GM21423 (cell line): ENCODE measurements at regions not wholly inside any gene's neighbourhood (a gene's known extent, or its start where the extent isn't known, plus 50 kb on each side); places are given as distances from the start of the nearest gene placed in this dataset.

Source experiments
- ATAC-seq: cut with Tn5 transposase; IDR thresholded peaks from one replicate; pipeline ENCODE4 v1.9.1; 2021; ENCODE audit warnings: mild to moderate bottlenecking, moderate library complexity; ENCODE audit not compliant: unreplicated experiment

DNA sequence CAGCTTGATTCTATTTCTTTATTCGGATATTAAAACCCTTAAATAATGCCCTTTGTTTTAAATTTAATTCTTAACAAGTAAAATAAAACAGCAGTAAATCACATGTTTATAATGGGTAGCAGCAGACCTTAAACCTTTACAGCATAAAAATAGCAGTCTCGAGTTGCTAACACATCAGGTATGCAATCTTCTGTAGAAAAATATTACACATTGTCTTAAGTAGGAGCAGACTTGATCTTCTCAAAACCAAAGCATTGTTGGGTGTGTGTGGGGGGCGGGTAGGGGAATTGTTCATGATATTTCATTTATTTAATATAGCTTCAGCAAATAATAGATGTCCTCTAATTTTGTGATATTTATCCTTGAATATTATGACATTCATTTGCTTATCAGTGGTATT is 331.4 kb downstream of the PCDH7 start:
- no peak for ATAC-seq

DNA sequence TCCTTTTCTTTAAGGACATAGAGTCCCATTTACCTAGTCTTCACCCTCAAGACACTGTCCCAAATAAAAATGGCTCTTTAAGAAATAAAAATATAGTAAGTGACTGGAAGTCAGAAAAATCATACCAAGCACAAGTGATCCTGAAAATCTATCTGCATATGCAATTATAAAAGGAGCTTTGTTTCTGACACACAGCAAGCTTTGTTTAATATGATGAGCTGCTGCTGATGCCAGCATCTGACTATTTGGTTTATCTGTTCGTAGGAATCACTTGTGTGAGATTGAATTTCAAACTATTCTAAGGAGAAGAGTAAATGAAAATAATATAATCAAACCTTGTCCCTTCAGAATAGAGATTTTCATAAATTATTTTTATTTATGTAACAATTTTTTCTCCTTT is 332.4 kb downstream of the PCDH7 start:
- ATAC-seq: no peak

DNA sequence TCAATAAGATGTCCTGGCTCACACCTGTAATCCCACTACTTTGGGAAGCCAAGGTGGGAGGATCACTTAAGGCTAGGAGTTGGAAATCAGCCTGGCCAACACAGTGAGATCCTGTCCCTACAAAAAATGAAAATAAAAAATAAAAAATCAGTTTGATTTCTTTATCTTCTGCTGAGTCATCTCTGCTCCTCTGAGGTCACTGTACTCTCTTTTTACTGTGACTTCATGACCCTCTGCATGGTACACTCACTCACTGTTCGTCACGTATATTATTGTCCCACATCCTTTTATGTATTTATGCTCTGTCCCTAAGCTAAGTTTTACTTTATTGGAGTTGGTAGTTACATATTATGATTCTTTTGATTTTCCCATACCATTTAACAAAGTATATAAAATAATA is 333.3 kb downstream of the PCDH7 start:
- ATAC-seq: no peak

DNA sequence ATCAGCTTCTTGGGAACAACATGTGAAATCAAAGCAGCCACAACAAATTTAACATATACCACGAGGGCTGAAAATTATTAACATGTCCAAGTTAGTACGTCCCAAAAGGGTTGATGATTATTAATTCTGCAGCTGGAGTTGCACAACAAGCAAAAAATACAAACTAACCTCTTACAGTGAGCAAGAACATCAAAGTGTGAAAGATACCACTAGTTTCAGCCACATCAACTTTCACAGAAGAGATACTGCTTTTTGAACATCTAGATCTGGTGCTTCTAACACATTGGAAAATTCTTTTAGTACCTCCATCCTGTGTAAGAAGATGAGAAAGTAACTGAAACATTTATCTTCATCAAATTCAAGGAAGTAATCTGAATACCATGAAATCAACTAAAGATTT is 334.1 kb downstream of the PCDH7 start:
- no peak for ATAC-seq

DNA sequence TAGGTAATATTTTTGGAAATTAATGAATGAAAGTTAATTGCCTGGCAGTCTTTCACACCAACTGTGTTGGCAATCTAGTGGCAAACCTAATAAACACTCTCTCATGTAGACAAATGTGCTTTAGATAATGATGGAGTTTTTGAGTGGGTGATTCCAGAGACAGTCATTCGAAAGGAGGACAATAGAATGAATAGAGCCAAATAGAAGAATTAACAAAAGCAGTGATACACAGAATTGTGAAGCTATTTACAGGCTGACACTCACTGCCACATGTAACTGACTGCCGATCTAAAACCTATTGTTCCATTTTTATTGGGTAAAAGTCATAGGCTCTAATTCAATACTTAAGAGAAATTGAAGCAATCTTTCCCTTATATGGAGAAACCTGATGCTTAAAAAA is 338.5 kb downstream of the PCDH7 start:
- ATAC-seq: no peak

DNA sequence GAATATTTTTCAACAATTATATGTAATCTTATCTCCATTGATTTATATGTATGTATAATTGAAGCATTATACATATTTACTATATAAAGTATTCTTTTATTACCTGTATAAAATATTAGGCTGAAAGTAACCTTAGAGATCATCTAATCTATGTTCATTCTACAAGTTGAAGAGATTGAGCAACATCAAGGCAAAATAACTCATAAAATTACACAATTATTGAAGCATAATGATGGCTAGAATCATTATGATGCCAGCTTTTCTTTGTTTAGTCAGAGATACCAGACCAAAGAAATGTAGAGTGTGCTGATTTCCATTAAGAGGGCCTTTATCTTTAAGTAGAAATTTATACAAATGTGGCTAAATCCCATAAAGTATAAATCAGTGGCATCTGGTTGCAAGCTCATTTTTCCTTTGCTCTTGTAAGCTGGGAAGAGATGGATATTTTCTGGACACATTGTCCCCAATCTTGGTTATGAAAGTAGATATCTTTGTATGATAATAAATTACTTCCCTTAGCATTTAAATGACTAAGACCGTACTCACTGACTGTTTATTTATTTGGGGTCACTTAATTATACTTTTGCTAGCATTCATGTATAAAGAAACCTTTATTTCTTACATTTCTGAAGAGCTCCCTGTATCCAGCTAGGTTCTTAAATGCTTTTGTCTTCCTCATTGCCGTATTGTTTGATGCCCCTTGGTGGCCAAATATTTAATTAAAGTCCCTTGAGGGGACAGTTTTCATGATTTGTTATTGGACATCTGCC is 339.8 kb downstream of the PCDH7 start:
- no peak for ATAC-seq

DNA sequence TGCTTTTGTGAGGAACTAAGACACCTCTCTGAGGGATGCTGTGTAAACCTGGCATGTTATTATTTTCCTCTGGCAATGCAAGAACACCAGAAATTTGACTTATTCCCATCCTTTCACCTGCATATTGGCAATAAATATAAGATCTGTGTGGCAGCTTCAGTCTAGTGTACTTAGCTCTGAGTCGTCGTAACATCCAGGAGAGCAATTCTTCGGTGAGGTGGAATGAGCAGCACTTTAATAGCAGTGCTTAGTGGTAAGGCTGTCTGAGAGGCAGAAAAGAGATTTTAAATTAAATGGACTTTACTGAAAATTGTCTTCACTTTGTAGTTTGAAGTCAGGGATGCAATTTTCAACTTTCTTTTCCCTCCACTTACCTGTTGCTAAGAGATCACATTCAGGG is 344.9 kb downstream of the PCDH7 start:
- ATAC-seq: no peak

DNA sequence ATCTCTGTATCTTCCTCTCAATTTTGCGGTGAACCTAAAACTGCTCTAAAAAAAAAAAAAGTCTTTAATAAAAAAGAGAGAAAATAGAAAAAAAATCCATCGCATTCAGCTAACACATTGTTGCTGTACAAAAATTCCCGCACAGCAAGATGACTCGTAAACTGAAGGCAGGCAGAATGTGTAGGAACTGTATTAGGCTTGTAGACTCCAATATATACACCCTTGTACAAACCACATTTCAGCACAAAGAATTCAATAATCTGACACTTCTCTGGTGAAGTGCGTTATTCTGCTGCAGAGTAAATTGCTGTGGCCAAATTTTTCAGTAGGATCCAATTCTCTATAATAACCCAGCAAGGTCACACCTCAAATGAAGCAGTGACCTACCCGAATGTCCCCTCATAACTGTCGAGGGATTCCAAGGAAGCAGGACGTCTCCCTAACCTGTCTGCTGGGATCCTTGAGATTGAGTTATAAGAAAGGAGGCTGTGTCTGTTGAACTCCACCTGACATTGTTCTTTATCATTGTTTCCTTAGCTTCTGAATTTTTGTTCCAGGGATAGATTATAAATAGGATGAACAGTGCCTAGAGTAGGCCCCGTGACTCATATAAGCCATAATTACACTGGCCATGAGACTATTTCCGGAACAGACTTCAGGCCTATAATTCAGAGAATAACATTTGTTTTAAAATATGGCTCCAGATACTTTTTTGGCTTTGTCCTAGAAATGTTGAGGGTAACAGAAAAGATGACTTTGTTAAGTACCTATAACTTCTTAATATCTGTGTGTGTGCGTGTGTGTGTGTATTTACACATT is 348.3 kb downstream of the PCDH7 start:
- no peak for ATAC-seq

DNA sequence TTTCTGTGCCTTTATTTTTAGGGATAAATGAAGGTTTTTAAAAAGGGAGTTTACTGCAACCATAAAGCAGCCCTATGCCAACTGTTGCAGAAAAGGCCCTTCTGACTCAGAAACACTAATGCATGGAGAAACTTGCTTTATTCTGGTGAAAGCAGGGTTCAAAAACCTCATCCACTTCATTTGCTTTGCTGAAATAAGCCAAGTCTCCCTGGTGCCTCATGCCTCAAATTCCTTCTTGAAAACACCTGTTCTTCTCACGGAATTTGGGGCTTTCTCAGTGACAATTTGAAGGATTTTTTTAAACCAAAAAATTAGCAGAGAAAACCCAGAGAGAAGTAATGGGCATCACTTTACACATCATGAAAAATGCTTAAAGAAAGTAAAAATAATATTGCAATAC is 349.0 kb downstream of the PCDH7 start:
- no peak for ATAC-seq

DNA sequence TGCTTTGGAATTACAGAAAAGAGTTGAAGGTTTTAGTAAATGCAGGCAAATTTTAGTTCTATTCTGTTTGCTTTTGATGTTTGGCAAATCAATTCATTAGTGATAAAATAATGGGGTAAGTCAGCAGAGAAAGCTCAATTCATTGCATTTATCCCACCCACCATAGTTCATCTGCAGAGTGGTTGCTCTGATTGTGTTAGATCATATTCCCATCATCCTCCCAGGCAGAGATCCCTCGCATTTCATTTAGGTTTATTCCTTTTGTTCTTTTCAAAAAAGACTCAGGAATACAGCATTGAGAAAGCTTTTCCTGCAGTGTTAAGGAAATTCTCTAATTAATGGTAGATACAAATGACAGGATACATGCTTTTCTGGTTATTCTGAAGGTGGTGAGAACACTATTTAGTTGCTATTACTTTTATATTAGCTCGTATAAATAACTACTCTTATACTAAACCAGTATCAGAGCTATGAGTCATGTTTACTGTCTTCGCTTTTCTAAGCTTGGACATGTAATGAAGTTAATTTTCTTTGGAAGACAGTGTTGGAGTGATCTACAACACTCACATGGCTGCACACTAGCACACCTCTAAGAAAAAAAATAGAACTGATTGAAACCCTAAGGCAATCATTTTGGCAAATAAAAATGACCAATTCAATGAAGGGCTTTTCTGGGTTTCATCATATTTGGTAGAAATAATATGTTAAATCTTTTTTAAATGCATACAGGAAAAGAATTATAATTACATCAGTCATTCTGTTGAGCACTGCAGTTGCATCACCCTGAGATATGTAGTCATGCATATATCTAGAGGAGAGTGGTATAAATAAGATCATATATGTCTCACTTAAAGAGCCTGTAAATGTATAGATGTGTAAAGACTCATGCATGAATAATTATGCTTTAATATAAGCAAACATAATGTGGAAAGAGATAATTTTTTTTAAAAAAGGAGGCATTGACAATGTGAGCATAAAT is 351.6 kb downstream of the PCDH7 start:
- no peak for ATAC-seq

DNA sequence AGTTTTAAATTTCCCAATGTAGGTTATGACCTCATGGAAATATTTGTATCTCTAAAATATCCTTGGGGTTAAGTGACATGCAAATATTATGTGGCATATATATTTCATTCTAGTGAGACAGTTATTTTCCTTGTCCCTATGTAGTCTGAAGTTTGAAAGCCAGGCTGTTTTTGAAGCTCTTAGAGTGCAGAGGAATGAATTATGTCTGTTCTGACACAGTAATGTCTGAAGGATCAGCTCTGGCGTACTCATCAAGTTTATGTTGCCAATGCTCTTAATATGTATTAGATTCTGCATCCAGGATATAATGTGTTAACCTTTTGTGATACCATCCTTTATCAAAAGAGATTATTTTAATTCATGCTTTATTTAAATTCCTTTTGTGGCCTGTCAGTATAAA is 355.8 kb downstream of the PCDH7 start:
- no peak for ATAC-seq

DNA sequence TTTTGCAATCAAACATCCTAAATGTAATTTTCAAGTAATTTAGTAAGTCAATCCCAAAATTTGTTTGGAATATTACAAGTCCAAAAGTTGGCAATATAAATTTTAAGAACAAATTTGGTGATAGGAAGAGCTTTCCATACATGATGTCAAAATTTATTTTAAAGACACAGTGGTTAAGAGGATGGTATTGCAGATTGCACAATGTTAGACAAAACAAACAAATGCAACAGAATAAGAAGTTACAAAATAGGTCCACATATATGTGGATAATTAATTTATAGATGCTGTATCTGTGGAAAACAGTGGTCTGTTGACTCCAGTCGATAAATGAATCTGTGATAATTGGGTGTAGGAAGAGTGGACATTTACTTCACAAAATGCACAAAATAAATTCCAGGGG is 358.5 kb downstream of the PCDH7 start:
- no peak for ATAC-seq

DNA sequence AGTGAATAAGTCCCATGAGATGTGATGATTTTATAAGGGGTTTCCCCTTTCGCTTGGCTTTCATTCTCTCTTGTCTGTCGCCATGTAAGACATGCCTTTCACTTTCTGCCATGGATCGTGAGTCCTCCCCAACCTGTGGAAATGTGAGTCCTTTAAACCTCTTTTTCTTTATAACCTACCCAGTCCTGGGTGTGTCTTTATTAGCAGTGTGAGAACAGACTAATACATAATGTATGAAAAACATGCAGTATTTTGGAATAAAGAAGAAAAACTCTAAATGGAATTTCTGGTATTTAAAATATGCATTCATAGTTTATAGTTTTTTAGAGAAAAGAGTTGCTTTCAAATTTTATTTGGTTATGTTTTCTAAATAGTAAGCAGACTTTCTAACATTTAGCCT is 360.7 kb downstream of the PCDH7 start:
- no peak for ATAC-seq

DNA sequence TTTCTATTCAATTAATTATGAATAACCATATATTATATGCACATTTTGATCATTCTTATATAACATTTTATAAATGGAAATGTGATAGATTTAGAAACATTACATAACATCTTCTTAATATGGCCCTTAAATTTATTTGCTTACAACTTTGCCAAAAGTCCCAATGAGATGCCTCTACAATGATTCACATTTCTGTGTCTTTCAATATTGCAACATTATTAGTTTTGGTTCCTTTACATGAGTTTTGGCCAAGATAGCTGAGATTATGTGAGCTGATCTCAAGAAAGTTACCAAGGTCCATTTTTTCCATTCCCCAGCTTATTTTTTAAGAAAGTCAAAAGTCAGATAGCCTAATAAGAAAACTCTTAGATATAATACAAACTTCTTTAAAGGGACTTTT is 361.2 kb downstream of the PCDH7 start:
- ATAC-seq: no peak

DNA sequence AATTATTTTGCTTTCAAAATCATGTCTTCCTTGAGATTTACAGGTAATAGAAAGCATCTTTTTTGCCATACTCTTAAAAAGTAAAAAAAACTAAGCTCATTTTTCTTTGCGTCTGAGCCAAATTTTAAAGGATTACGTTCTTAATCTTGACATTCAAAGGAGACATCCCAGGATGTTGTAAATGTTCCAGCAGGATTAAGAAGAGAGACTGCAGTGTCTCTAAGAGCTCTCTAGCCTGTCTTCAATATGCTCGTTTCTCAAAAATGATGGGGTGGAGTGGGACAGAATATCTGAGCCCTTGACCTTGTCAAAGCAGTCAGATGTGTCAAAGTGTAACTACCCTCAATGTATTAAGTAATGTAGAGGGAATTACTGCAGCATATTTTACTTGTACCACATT is 363.3 kb downstream of the PCDH7 start:
- no peak for ATAC-seq

DNA sequence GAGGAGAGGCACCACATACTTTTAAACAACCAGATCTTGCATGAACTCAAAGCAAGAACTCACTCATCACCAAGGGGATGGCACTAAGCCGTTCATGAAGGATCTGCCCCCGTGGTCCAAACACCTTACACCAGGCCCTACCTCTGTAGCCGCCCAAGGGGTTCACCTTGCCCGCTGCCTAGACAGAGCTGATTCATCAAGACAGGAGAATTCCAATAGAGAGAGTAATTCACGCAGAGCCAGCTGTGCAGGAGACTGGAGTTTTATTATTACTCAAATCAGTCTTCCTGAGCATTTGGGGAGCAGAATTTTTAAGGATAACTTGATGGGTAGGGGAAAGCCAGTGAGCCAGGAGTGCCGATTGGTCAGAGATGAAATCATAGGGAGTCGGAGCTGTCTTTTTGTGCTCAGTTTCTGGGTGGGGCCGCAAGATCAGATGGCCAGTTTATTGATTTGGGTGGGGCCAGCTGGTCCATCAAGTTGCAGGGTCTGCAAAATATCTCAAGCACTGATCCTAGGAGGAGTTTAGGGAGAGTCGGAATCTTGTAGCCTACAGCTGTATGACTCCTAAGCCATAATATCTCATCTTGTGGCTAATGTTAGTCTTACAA is 364.7 kb downstream of the PCDH7 start:
- ATAC-seq: no peak

DNA sequence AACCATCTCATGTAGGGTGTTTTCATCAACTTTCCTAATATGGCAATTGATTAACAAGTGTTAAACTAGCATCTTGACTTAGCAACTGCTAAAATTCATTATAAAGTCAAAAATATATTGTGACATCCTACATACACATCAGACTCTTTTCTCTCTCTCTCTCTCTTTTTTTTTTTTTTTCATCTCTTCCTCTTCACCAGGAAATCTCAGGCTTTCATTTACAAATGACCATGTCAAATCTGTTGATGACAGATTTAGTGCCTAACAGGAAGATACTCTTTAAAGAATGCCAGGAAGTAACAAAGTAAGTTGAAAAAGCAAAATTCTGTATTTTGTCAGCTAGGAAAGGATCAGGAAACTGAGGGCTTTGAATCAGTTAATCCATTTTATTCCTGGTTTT is 365.5 kb downstream of the PCDH7 start:
- no peak for ATAC-seq

DNA sequence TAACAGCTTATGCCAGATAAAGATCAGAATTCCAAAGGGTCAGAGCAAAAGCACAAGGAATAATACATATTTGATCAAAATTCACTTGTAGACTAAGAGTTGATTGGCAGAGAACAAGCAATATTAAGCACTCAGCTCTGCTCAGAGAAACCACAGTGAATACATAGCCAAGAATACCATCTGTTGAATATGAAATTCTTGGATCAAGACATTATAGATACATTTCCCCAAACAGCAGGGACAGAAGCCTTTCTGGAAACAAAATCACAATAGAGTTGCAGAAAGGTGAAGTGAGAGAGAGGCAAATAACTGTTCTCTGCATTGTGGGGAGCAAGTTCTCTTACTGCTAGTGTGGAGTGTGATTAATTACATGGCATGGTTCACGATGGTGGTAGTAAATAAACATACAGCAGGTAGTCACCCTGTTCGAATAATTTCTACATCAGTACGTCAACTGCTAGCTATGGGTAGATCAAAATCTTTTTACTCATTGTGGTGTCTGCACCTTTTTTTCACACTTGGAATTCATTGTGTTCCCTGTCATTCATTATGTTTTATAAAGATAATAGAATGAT is 366.7 kb downstream of the PCDH7 start:
- no peak for ATAC-seq

DNA sequence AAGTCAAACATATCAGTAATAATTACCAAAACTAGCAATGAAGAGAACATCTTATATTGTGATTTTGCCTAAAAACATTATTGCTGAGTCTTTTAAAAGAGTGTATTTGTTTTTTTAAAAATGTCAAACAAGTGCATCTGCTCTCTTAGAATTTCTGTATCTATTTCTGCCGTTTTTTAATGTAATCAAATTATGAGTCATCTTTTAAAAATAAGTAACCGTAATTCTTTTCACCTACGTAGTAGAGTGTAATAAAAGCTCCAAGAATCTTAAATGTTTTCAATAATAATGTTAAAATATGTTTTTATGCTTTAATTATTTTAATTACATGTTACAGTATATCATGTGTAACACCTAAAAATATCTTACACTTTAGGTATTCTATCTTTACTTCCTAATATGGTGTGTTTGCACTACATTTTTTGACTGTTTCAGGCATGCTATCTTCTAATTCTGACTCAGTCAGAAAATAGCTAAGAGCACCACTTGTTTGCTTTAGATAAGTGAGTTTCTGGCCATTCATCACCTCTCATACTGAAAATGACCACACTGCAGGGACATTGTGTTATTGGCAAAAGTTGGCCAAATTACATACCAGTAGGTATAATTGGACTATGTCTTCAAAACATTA is 368.5 kb downstream of the PCDH7 start:
- ATAC-seq: no peak

DNA sequence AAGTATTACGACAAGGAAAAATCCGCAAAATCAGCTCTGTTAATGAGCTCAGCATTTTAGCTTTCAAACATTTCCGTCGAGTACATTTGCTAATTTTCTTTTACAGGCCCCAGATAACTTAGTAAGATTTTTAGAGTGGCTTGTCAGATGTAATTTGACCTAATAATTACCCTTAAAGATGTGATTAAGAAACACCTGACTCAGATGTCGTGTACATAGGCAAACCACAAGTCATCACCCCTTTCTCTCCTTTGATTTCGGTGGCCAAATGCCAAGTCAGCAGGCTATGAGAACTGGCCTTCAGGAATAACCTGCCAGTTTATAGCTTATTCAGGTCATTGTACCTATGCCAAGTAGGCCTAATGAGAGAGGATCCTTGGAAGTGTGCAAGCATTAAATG is 369.6 kb downstream of the PCDH7 start:
- no peak for ATAC-seq
